ENCODE measurements at regions not wholly inside any gene's neighbourhood (a gene's known extent, or its start where the extent isn't known, plus 50 kb on each side); places are given as distances from the start of the nearest gene placed in this dataset.

- TF ChIP-seq SUZ12 (IDR thresholded peaks at IDR 0.05; ENCODE audit: extremely low read depth, insufficient read depth, insufficient read length): no peak
- TF ChIP-seq YY1 (IDR thresholded peaks at IDR 0.05; ENCODE audit: insufficient read depth, insufficient read length): no peak
- TF ChIP-seq ZNF274 (IDR thresholded peaks at IDR 0.05; ENCODE audit: low read depth, low read length): no peak
- H3K27me3 ChIP-seq (ENCODE audit: insufficient read depth, insufficient read length): no peaks in the 10 kb centered on the region
- no peak overlapping the region for H3K4me3 ChIP-seq (ENCODE audit: insufficient read length, low read depth)
- H3K4me1 ChIP-seq (ENCODE audit: insufficient read depth, insufficient read length): no peaks in the 10 kb centered on the region
- no peaks in the 10 kb centered on the region for H3K36me3 ChIP-seq (ENCODE audit: insufficient read depth, insufficient read length, low read length)
- no peak for DNase-seq (ENCODE audit: low read depth, low spot score)
- no peak overlapping the region for H3K9ac ChIP-seq (ENCODE audit: insufficient read length, low read depth)
- H3K9me3 ChIP-seq (ENCODE audit: insufficient read depth, low read length): no peaks in the 10 kb centered on the region
These were observed 152.5 kb upstream of the CYRIA start for GRCh38 chr2:16818203-16818556.

- H3K27me3 ChIP-seq (ENCODE audit: insufficient read depth, insufficient read length): no peaks in the 10 kb centered on the region
These were observed 151.9 kb upstream of the CYRIA start for GRCh38 chr2:16817305-16818202.

GRCh38 chr2:16816522-16816921, 150.9 kb upstream of the CYRIA start:
- no peak for DNase-seq (ENCODE audit: low read depth, low spot score)
- Histone ChIP-seq H3K27me3 (ENCODE audit: insufficient read depth, insufficient read length) (no peaks in the 10 kb centered on the region), H3K9ac (ENCODE audit: insufficient read length, low read depth) (no peak overlapping the region), H3K4me3 (ENCODE audit: insufficient read length, low read depth) (no peak overlapping the region), H3K36me3 (ENCODE audit: insufficient read depth, insufficient read length, low read length) (no peaks in the 10 kb centered on the region), H3K9me3 (ENCODE audit: insufficient read depth, low read length) (no peaks in the 10 kb centered on the region), H3K4me1 (ENCODE audit: insufficient read depth, insufficient read length) (no peaks in the 10 kb centered on the region)
- no peak for TF ChIP-seq ZNF274 (IDR thresholded peaks at IDR 0.05; ENCODE audit: low read depth, low read length)
- TF ChIP-seq SUZ12 (IDR thresholded peaks at IDR 0.05; ENCODE audit: extremely low read depth, insufficient read depth, insufficient read length): no peak
- TF ChIP-seq YY1 (IDR thresholded peaks at IDR 0.05; ENCODE audit: insufficient read depth, insufficient read length): no peak

More at GRCh38 chr2:16817305-16818202, 151.9 kb upstream of the CYRIA start:
- Histone ChIP-seq H3K4me1 (ENCODE audit: insufficient read depth, insufficient read length) (no peaks in the 10 kb centered on the region), H3K36me3 (ENCODE audit: insufficient read depth, insufficient read length, low read length) (no peaks in the 10 kb centered on the region), H3K9me3 (ENCODE audit: insufficient read depth, low read length) (no peaks in the 10 kb centered on the region), H3K9ac (ENCODE audit: insufficient read length, low read depth) (no peak overlapping the region), H3K4me3 (ENCODE audit: insufficient read length, low read depth) (no peak overlapping the region)
- DNase-seq (ENCODE audit: low read depth, low spot score): no peak
- TF ChIP-seq ZNF274 (IDR thresholded peaks at IDR 0.05; ENCODE audit: low read depth, low read length) (no peak), YY1 (IDR thresholded peaks at IDR 0.05; ENCODE audit: insufficient read depth, insufficient read length) (no peak), SUZ12 (IDR thresholded peaks at IDR 0.05; ENCODE audit: extremely low read depth, insufficient read depth, insufficient read length) (no peak)

- no peaks in the 10 kb centered on the region for H3K9me3 ChIP-seq (ENCODE audit: insufficient read depth, low read length)
- H3K27me3 ChIP-seq (ENCODE audit: insufficient read depth, insufficient read length): no peaks in the 10 kb centered on the region
- no peak for TF ChIP-seq ZNF274 (IDR thresholded peaks at IDR 0.05; ENCODE audit: low read depth, low read length)
- TF ChIP-seq SUZ12 (IDR thresholded peaks at IDR 0.05; ENCODE audit: extremely low read depth, insufficient read depth, insufficient read length): no peak
- TF ChIP-seq YY1 (IDR thresholded peaks at IDR 0.05; ENCODE audit: insufficient read depth, insufficient read length): no peak
- H3K9ac ChIP-seq (ENCODE audit: insufficient read length, low read depth): no peak overlapping the region
- no peak for DNase-seq (ENCODE audit: low read depth, low spot score)
- H3K4me3 ChIP-seq (ENCODE audit: insufficient read length, low read depth): no peak overlapping the region
- H3K4me1 ChIP-seq (ENCODE audit: insufficient read depth, insufficient read length): no peaks in the 10 kb centered on the region
- H3K36me3 ChIP-seq (ENCODE audit: insufficient read depth, insufficient read length, low read length): no peaks in the 10 kb centered on the region
These were observed 150.4 kb upstream of the CYRIA start for GRCh38 chr2:16816016-16816415.

GRCh38 chr2:16813593-16813992, 148.0 kb upstream of the CYRIA start:
- Histone ChIP-seq H3K4me1 (ENCODE audit: insufficient read depth, insufficient read length) (no peaks in the 10 kb centered on the region), H3K27me3 (ENCODE audit: insufficient read depth, insufficient read length) (no peaks in the 10 kb centered on the region), H3K9ac (ENCODE audit: insufficient read length, low read depth) (no peak overlapping the region), H3K4me3 (ENCODE audit: insufficient read length, low read depth) (no peak overlapping the region), H3K9me3 (ENCODE audit: insufficient read depth, low read length) (no peaks in the 10 kb centered on the region), H3K36me3 (ENCODE audit: insufficient read depth, insufficient read length, low read length) (no peaks in the 10 kb centered on the region)
- no peak for TF ChIP-seq ZNF274 (IDR thresholded peaks at IDR 0.05; ENCODE audit: low read depth, low read length)
- no peak for TF ChIP-seq YY1 (IDR thresholded peaks at IDR 0.05; ENCODE audit: insufficient read depth, insufficient read length)
- no peak for TF ChIP-seq SUZ12 (IDR thresholded peaks at IDR 0.05; ENCODE audit: extremely low read depth, insufficient read depth, insufficient read length)
- DNase-seq (ENCODE audit: low read depth, low spot score): no peak

GRCh38 chr2:16798472-16798871, 132.8 kb upstream of the CYRIA start:
- H3K9ac ChIP-seq (ENCODE audit: insufficient read length, low read depth): no peak overlapping the region
- no peaks in the 10 kb centered on the region for H3K36me3 ChIP-seq (ENCODE audit: insufficient read depth, insufficient read length, low read length)
- H3K9me3 ChIP-seq (ENCODE audit: insufficient read depth, low read length): no peaks in the 10 kb centered on the region
- TF ChIP-seq SUZ12 (IDR thresholded peaks at IDR 0.05; ENCODE audit: extremely low read depth, insufficient read depth, insufficient read length) (no peak), ZNF274 (IDR thresholded peaks at IDR 0.05; ENCODE audit: low read depth, low read length) (no peak), YY1 (IDR thresholded peaks at IDR 0.05; ENCODE audit: insufficient read depth, insufficient read length) (no peak)
- H3K27me3 ChIP-seq (ENCODE audit: insufficient read depth, insufficient read length): no peaks in the 10 kb centered on the region
- H3K4me1 ChIP-seq (ENCODE audit: insufficient read depth, insufficient read length): no peaks in the 10 kb centered on the region
- no peak overlapping the region for H3K4me3 ChIP-seq (ENCODE audit: insufficient read length, low read depth)
- DNase-seq (ENCODE audit: low read depth, low spot score): no peak

- TF ChIP-seq ZNF274 (IDR thresholded peaks at IDR 0.05; ENCODE audit: low read depth, low read length): no peak
- no peak for TF ChIP-seq SUZ12 (IDR thresholded peaks at IDR 0.05; ENCODE audit: extremely low read depth, insufficient read depth, insufficient read length)
- no peak for TF ChIP-seq YY1 (IDR thresholded peaks at IDR 0.05; ENCODE audit: insufficient read depth, insufficient read length)
- H3K27me3 ChIP-seq (ENCODE audit: insufficient read depth, insufficient read length): no peaks in the 10 kb centered on the region
These were observed 125.9 kb upstream of the CYRIA start for GRCh38 chr2:16791496-16791895.

More at GRCh38 chr2:16791496-16791895, 125.9 kb upstream of the CYRIA start:
- H3K9me3 ChIP-seq (ENCODE audit: insufficient read depth, low read length): no peaks in the 10 kb centered on the region
- H3K9ac ChIP-seq (ENCODE audit: insufficient read length, low read depth): no peak overlapping the region
- DNase-seq (ENCODE audit: low read depth, low spot score): no peak
- no peaks in the 10 kb centered on the region for H3K36me3 ChIP-seq (ENCODE audit: insufficient read depth, insufficient read length, low read length)
- H3K4me1 ChIP-seq (ENCODE audit: insufficient read depth, insufficient read length): no peaks in the 10 kb centered on the region
- H3K4me3 ChIP-seq (ENCODE audit: insufficient read length, low read depth): no peak overlapping the region

All from NT2/D1 (cell line).